ENCODE measurements at regions not wholly inside any gene's neighbourhood (a gene's known extent, or its start where the extent isn't known, plus 50 kb on each side); places are given as distances from the start of the nearest gene placed in this dataset.

DNA sequence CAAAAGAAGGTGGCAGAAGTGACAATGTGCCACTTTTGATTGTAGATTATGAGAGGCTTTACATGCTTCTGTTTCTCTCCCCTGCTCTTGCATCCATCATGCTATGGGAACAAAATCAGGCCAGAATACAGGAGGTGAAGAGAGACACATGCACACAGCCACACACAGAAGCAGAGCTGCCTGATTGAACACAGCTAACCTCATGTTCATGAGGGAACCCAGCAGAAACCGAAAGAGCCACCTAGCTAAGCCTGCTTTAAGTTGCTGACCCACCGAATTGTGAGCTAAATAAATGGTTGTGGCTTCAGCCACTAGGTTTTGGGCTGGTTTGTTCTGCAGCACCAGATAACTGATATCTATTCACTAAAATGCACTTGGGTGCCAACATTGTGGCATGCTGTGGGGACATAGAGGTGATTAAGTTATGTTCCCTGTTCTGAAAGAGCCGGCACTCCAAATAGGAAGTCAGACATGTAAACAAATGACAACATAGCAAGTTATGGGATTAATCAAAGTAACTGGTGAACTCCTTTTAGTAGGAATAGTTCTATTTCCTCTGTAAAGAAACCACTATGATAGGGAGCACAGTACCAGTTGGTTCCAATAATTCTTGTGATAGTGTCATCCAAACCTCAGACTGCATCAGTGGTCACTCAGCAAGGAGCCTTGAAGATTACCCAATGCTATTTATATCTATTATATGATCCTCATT is 93.6 kb upstream of the TNC start:
- Histone ChIP-seq H3K4me1 (ENCODE audit: low read length) (peaks cover 72% of the 10 kb centered on the region), H3F3A (ENCODE audit: insufficient read depth, low read length) (peaks cover 27% of the 10 kb centered on the region), H3K27ac (ENCODE audit: low read length) (peak overlapping the region; percentile 90), H3K4me3 (ENCODE audit: low read length) (peak overlapping the region; percentile 51; the same call in 1 of the 2 replicates), H3K79me2 (ENCODE audit: low read length) (no peaks in the 10 kb centered on the region), H3K9me3 (replicated peaks; ENCODE audit: insufficient read depth, low read length) (no peaks in the 10 kb centered on the region), H3K9ac (ENCODE audit: low read length) (peak overlapping the region; percentile 41; the same call in 1 of the 2 replicates), H4K20me1 (ENCODE audit: insufficient read depth, low read length) (no peaks in the 10 kb centered on the region), H3K27me3 (replicated peaks; ENCODE audit: insufficient read depth, low read length) (no peaks in the 10 kb centered on the region), H2AFZ (ENCODE audit: low read length) (peak overlapping the region; percentile 52), H3K36me3 (replicated peaks; ENCODE audit: insufficient read depth, low read length) (no peaks in the 10 kb centered on the region), H3K4me2 (ENCODE audit: low read depth, low read length) (peak overlapping the region; percentile 92), H3K9me2 (replicated peaks; ENCODE audit: insufficient read depth, low read length) (no peaks in the 10 kb centered on the region)
- peak; percentile 91 for DNase-seq
- TF ChIP-seq EZH2 (optimal IDR thresholded peaks at IDR 0.05; ENCODE audit: low read depth, low read length) = no peak
- TF ChIP-seq, protein P1, sequence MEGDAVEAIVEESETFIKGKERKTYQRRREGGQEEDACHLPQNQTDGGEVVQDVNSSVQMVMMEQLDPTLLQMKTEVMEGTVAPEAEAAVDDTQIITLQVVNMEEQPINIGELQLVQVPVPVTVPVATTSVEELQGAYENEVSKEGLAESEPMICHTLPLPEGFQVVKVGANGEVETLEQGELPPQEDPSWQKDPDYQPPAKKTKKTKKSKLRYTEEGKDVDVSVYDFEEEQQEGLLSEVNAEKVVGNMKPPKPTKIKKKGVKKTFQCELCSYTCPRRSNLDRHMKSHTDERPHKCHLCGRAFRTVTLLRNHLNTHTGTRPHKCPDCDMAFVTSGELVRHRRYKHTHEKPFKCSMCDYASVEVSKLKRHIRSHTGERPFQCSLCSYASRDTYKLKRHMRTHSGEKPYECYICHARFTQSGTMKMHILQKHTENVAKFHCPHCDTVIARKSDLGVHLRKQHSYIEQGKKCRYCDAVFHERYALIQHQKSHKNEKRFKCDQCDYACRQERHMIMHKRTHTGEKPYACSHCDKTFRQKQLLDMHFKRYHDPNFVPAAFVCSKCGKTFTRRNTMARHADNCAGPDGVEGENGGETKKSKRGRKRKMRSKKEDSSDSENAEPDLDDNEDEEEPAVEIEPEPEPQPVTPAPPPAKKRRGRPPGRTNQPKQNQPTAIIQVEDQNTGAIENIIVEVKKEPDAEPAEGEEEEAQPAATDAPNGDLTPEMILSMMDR (IDR thresholded peaks at IDR 0.05; ENCODE audit: low read length) = peak; percentile 10; the same call in 1 of the 2 replicates

DNA sequence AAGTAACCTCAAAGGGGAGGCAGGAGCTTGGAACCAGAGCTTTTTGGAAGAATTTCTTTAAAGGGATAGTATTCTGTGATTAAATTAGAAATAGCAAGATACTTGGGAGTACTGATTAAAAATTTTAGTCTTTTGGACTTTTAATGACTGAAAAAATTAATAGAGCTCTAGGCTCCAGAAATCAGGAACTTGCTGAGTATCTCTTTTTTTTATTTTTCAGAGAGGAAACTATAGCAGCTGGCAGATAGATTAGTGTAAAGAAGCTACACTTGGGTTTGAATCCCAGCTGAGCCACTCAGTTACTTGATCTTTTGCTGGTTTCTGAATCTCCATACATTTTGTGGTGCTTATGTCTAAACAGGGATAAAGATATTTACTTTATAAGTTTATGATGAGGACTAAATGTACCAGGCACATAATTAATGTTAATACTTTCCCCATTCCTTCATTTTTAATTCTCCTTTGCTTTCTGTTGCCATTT is 94.2 kb upstream of the TNC start:
- Histone ChIP-seq H3K27me3 (replicated peaks; ENCODE audit: insufficient read depth, low read length) (no peaks in the 10 kb centered on the region), H4K20me1 (ENCODE audit: insufficient read depth, low read length) (no peaks in the 10 kb centered on the region), H3K79me2 (ENCODE audit: low read length) (no peaks in the 10 kb centered on the region), H3F3A (ENCODE audit: insufficient read depth, low read length) (peaks cover 21% of the 10 kb centered on the region), H3K27ac (ENCODE audit: low read length) (peak overlapping the region; percentile 90; the same call in 1 of the 2 replicates), H3K9me3 (replicated peaks; ENCODE audit: insufficient read depth, low read length) (no peaks in the 10 kb centered on the region), H3K36me3 (replicated peaks; ENCODE audit: insufficient read depth, low read length) (no peaks in the 10 kb centered on the region), H3K4me3 (ENCODE audit: low read length) (peak overlapping the region; percentile 51; the same call in 1 of the 2 replicates), H3K9ac (ENCODE audit: low read length) (peak overlapping the region; percentile 41; the same call in 1 of the 2 replicates), H2AFZ (ENCODE audit: low read length) (peak overlapping the region; percentile 52), H3K4me2 (ENCODE audit: low read depth, low read length) (peak overlapping the region; percentile 92), H3K9me2 (replicated peaks; ENCODE audit: insufficient read depth, low read length) (no peaks in the 10 kb centered on the region), H3K4me1 (ENCODE audit: low read length) (peaks cover 66% of the 10 kb centered on the region)
- no peak for TF ChIP-seq EZH2 (optimal IDR thresholded peaks at IDR 0.05; ENCODE audit: low read depth, low read length)
- no peak for TF ChIP-seq EZH2phosphoT487 (IDR thresholded peaks at IDR 0.05; ENCODE audit: low read length)
- TF ChIP-seq, protein P1 (IDR thresholded peaks at IDR 0.05; ENCODE audit: low read length) = no peak
- DNase-seq = peak; percentile 38

- Histone ChIP-seq H3K4me2 (ENCODE audit: low read depth, low read length) (peak overlapping the region; percentile 92), H3K9ac (ENCODE audit: low read length) (no peak overlapping the region; the same call in 1 of the 2 replicates), H3F3A (ENCODE audit: insufficient read depth, low read length) (peaks cover 18% of the 10 kb centered on the region), H3K79me2 (ENCODE audit: low read length) (no peaks in the 10 kb centered on the region), H4K20me1 (ENCODE audit: insufficient read depth, low read length) (no peaks in the 10 kb centered on the region), H3K27ac (ENCODE audit: low read length) (peak overlapping the region; percentile 90; the same call in 1 of the 2 replicates), H3K27me3 (replicated peaks; ENCODE audit: insufficient read depth, low read length) (no peaks in the 10 kb centered on the region), H3K4me3 (ENCODE audit: low read length) (no peak overlapping the region; the same call in 1 of the 2 replicates), H3K9me2 (replicated peaks; ENCODE audit: insufficient read depth, low read length) (no peaks in the 10 kb centered on the region), H3K36me3 (replicated peaks; ENCODE audit: insufficient read depth, low read length) (no peaks in the 10 kb centered on the region), H2AFZ (ENCODE audit: low read length) (peak overlapping the region; percentile 5; the same call in 1 of the 2 replicates), H3K9me3 (replicated peaks; ENCODE audit: insufficient read depth, low read length) (no peaks in the 10 kb centered on the region), H3K4me1 (ENCODE audit: low read length) (peaks cover 59% of the 10 kb centered on the region)
- peak; percentile 24 for DNase-seq
- TF ChIP-seq EZH2 (optimal IDR thresholded peaks at IDR 0.05; ENCODE audit: low read depth, low read length) (no peak), EZH2phosphoT487 (IDR thresholded peaks at IDR 0.05; ENCODE audit: low read length) (no peak)
These were observed 94.9 kb upstream of the TNC start for GRCh38 chr9:115212832-115213231.
